ENCODE measurements at regions not wholly inside any gene's neighbourhood (a gene's known extent, or its start where the extent isn't known, plus 50 kb on each side); places are given as distances from the start of the nearest gene placed in this dataset.

DNA sequence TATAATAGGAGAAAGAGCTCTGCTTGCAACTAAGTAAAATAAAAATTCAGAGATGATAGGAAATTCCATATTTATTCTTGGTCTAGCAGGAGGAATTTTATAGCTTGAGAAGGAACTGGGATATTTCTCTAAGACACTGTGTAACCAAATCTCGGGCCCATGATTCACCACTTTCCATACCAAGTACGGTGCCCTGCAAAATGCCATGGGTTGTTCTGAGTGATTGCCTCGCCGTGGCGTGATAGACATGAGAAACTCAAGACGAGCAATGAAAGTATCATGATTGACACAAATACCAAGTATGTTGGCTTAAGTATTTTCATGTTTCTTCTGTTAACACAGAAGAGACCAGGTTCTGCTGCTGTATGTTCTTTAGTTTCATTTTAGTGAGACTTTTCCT lies 167.2 kb downstream of the LMO4 start:
- no peak overlapping the region for H3K27ac ChIP-seq (ENCODE audit: low read depth, low read length)
- DNase-seq (ENCODE audit: insufficient read length, low spot score, missing footprints): no peak
- peak overlapping the region; percentile 74 for H3K4me2 ChIP-seq (ENCODE audit: insufficient read depth, low read length)
- H3K4me1 ChIP-seq (ENCODE audit: insufficient read depth, low read length): no peaks in the 10 kb centered on the region
- no peaks in the 10 kb centered on the region for H3K27me3 ChIP-seq (ENCODE audit: insufficient read depth, low read length)
- H3K4me3 ChIP-seq (ENCODE audit: insufficient read depth, low read length): peak overlapping the region; percentile 62
- H4K20me1 ChIP-seq (ENCODE audit: insufficient read depth, low read length): no peaks in the 10 kb centered on the region
- no peaks in the 10 kb centered on the region for H3K79me2 ChIP-seq (ENCODE audit: insufficient read depth, low read length)
- TF ChIP-seq, protein P1, sequence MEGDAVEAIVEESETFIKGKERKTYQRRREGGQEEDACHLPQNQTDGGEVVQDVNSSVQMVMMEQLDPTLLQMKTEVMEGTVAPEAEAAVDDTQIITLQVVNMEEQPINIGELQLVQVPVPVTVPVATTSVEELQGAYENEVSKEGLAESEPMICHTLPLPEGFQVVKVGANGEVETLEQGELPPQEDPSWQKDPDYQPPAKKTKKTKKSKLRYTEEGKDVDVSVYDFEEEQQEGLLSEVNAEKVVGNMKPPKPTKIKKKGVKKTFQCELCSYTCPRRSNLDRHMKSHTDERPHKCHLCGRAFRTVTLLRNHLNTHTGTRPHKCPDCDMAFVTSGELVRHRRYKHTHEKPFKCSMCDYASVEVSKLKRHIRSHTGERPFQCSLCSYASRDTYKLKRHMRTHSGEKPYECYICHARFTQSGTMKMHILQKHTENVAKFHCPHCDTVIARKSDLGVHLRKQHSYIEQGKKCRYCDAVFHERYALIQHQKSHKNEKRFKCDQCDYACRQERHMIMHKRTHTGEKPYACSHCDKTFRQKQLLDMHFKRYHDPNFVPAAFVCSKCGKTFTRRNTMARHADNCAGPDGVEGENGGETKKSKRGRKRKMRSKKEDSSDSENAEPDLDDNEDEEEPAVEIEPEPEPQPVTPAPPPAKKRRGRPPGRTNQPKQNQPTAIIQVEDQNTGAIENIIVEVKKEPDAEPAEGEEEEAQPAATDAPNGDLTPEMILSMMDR (IDR thresholded peaks at IDR 0.05; ENCODE audit: extremely low read depth, low read depth, low read length): no peak
- H2AFZ ChIP-seq (ENCODE audit: low read length): peak overlapping the region; percentile 86
- H3K9me3 ChIP-seq (ENCODE audit: low read depth, low read length): no peaks in the 10 kb centered on the region
- no peaks in the 10 kb centered on the region for H3K36me3 ChIP-seq (ENCODE audit: insufficient read depth, low read length)

DNA sequence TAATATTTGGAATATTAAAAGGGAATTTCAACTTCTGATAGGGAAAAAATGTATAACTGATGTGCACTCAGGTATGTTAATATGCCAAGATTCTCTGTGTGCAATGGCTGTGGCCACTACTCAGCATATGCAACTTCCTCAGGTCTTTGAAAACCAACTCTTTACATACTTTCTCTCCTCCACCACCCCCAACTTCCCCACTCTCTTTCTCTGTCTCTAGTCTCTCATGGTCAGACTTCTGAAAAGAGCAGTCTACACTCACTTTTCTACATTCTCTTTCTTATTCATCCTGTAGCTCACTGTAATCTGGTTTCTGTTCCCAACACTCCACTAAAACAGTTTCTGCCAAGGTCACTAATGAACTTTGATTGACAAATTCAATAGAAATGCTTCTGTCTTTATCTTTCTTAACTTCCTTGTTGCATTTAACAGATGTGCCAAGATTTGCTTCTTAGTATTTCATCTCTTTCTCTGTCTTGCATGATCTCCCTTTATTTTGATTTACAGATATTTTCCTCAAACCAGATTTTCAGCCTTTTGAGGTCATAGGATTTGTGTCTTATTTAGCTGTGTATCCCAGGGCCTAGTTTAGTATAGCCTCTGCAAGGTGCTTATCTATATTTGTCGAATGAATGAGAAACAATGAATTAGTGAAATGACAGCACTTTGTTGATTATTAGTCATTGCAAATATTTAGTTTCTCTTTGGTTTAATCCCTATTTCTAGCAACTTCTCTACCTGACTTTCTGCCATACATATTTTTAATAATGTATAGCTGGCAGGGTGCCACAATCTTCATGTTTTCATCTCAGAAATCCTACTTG lies 168.9 kb downstream of the LMO4 start:
- Histone ChIP-seq H3K79me2 (ENCODE audit: insufficient read depth, low read length) (no peaks in the 10 kb centered on the region), H3K27me3 (ENCODE audit: insufficient read depth, low read length) (no peaks in the 10 kb centered on the region), H2AFZ (ENCODE audit: low read length) (no peak overlapping the region), H3K4me2 (ENCODE audit: insufficient read depth, low read length) (no peak overlapping the region), H3K4me1 (ENCODE audit: insufficient read depth, low read length) (no peaks in the 10 kb centered on the region), H4K20me1 (ENCODE audit: insufficient read depth, low read length) (no peaks in the 10 kb centered on the region), H3K27ac (ENCODE audit: low read depth, low read length) (no peak overlapping the region), H3K4me3 (ENCODE audit: insufficient read depth, low read length) (no peak overlapping the region), H3K9me3 (ENCODE audit: low read depth, low read length) (no peaks in the 10 kb centered on the region), H3K36me3 (ENCODE audit: insufficient read depth, low read length) (no peaks in the 10 kb centered on the region)
- DNase-seq (ENCODE audit: insufficient read length, low spot score, missing footprints): no peak
- TF ChIP-seq, protein P1 (IDR thresholded peaks at IDR 0.05; ENCODE audit: extremely low read depth, low read depth, low read length): no peak

DNA sequence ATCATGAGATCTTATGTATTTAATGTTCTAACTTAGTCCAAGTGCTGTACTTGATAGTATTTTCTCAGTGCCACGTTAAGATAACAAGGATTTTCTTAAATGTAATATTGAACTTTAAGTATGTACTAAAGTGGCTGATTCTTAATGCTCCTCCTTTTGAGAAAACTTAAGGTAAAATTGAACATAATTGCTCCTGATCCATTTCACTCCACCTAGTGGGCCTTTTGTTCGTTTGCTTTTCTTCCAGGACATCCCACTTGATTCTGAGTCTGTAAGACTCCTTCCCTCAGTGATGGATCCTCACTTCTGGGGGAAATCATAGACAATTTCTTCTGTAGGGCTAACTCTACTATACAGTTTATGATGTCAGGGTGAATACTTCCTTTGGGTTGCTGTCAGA lies 173.1 kb downstream of the LMO4 start:
- Histone ChIP-seq H4K20me1 (ENCODE audit: insufficient read depth, low read length) (no peaks in the 10 kb centered on the region), H3K4me2 (ENCODE audit: insufficient read depth, low read length) (no peak overlapping the region), H2AFZ (ENCODE audit: low read length) (no peak overlapping the region), H3K4me1 (ENCODE audit: insufficient read depth, low read length) (no peaks in the 10 kb centered on the region), H3K27ac (ENCODE audit: low read depth, low read length) (no peak overlapping the region), H3K79me2 (ENCODE audit: insufficient read depth, low read length) (no peaks in the 10 kb centered on the region), H3K9me3 (ENCODE audit: low read depth, low read length) (no peaks in the 10 kb centered on the region), H3K27me3 (ENCODE audit: insufficient read depth, low read length) (no peaks in the 10 kb centered on the region), H3K36me3 (ENCODE audit: insufficient read depth, low read length) (no peaks in the 10 kb centered on the region), H3K4me3 (ENCODE audit: insufficient read depth, low read length) (no peak overlapping the region)
- TF ChIP-seq, protein P1 (IDR thresholded peaks at IDR 0.05; ENCODE audit: extremely low read depth, low read depth, low read length): peak; percentile 30
- no peak for DNase-seq (ENCODE audit: insufficient read length, low spot score, missing footprints)

DNA sequence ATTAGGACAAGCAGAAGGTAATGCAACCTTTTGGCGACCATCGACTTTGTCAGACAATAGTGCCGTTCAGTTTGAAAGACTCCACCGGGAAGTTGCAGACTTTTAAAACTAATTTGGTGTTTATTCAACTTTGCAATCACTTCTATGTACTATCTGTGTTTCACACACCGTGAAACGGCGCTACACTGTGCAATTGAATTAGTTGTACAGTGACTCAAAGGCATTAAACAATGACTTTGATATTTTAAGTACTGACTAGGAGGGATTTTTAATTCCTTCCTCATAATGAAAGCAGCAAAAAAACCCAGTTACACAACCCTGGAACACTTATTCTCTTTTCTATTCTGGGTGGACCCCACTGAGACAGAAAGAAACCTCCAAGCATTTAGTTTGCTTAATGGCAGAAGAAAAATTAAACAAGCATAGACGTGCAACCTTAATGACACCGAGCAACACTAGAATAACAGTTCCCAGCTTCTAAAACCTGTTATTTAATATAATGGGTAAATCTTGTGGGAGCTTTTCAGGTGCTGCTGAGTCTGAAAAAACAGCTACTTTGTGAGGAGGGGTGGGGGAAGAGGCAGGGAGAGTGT lies 176.8 kb downstream of the LMO4 start:
- no peaks in the 10 kb centered on the region for H4K20me1 ChIP-seq (ENCODE audit: insufficient read depth, low read length)
- TF ChIP-seq, protein P1 (IDR thresholded peaks at IDR 0.05; ENCODE audit: extremely low read depth, low read depth, low read length): no peak

More for the DNA sequence above, 176.8 kb downstream of the LMO4 start:
- Histone ChIP-seq H3K27ac (ENCODE audit: low read depth, low read length) (no peak overlapping the region), H3K27me3 (ENCODE audit: insufficient read depth, low read length) (no peaks in the 10 kb centered on the region), H3K36me3 (ENCODE audit: insufficient read depth, low read length) (no peaks in the 10 kb centered on the region), H3K79me2 (ENCODE audit: insufficient read depth, low read length) (no peaks in the 10 kb centered on the region), H2AFZ (ENCODE audit: low read length) (no peak overlapping the region), H3K9me3 (ENCODE audit: low read depth, low read length) (no peaks in the 10 kb centered on the region), H3K4me2 (ENCODE audit: insufficient read depth, low read length) (no peak overlapping the region), H3K4me1 (ENCODE audit: insufficient read depth, low read length) (peaks cover 4% of the 10 kb centered on the region), H3K4me3 (ENCODE audit: insufficient read depth, low read length) (no peak overlapping the region)
- DNase-seq (ENCODE audit: insufficient read length, low spot score, missing footprints): no peak

Measured in osteoblast (primary cell).